GM19397 (cell line): ENCODE measurements at regions not wholly inside any gene's neighbourhood (a gene's known extent, or its start where the extent isn't known, plus 50 kb on each side); places are given as distances from the start of the nearest gene placed in this dataset.
"Not testable (repeated sequence)": the region's sequence is repeated elsewhere in the genome, so short reads cannot be mapped to it uniquely, and the experiment has no call there.

ENCODE experiments used
- ATAC-seq: cut with Tn5 transposase; IDR thresholded peaks from one replicate; pipeline ENCODE4 v1.9.1; 2021; ENCODE audit warnings: mild to moderate bottlenecking, moderate library complexity; ENCODE audit not compliant: unreplicated experiment

DNA sequence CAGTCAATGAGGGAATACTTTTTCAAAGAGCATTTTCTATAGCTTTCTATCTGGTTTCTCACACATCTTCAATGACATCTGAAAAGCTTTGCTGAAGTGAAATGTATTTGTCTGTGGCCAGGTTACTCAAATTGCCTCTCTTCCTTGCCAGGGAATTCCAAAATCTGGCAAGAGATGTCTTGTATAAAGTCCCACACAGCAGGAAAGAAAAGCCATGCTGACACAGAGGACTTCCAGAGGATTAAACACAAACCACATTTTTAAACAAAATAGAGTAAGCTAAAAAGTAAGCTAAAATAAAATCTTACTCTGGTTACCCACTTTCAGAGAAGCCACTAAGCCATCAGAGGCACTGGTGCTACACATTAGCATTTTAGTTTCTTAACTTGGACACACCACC lies 93.1 kb upstream of the BCAR3 start:
- no peak for ATAC-seq

DNA sequence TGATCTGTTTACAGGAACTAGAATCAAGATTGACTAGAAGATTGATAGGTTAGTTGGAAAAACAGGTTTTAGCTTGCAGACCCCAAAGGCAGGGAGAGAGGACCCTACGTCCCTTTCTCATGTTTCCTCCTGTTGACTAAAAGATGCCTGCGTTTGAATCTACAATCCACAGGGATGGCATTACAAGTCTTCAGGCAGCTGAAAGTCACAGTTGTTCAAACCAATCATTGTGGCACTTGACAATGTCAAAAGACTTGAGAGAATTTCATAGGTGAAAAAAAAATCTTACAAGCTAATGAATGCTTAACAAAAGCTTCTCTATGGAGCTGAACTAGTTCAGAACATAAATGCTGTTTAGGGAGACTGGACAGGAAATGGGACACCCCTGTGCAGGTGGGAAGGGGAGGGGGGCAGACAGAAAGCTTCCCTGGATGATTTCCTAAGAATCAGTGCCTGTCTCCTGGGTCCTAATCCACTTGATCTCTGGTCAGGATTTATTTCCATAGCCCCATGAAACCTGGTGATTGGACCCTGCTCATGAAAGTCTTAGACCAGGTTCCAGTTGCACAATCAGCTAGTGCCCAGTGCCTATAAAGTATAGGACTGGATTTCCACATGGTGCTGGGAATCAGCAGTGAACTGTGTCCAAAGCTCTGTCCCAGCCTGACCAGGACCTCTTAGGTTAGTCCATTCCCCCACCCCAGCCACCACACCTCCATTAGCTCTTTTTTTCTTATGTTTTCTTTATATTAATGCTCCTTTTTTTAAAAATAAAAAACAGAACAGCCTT lies 91.6 kb upstream of the BCAR3 start:
- ATAC-seq = no peak

DNA sequence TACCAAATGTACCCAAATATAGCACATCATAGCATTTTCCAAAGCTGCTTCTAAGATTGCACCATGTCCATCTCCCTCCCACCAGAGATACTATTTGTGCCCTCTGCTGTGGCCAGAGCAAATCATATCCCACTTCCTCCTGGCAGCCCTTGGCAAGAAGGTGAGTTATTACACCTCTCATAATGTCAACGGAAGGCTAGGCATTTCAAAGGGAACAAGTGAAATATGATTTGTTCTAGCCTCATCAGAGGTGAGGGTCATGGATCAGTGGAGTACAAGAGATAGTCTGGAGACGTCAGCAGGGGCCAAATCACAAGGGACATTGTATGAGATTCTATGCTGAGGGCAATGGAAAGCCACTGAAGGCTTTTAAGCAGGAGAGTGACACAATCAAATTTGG lies 90.2 kb upstream of the BCAR3 start:
- ATAC-seq = no peak

DNA sequence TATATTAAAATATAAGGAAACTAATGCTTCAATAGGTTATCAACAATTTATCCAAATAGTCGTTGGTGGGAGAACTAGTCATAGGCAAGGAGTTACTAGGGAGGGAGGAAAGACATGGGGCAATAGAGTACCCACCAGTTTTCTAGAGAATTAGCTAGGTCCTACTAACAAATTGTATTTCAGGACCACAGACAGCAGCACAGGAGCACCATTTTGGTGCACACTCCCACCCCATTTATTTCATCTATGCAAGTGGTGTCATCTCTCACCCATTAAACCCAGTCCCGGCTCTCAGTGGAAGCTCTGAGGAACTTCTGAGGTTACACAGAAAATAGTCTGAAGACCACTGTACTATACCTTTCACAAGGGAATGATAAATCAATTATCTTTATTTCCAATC lies 89.0 kb upstream of the BCAR3 start:
- no peak for ATAC-seq

DNA sequence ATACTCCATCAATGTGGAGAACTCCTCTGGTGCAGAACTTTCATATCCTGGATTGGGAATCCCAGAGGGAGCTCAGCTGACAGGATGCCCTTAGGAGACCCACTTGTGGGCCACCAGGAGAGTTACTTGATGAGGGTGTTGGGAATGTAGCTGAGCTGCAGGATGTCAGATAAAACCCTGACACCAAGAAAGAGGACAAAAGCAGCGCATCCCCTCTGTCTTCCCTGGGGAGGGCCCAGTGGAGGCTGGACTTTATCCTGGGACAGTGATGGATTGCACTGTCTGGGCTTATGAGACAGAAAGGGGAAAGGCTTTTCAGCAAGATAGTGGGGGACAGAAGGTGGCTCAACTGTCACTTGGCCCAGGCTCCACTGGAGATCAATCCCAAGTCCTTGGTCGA lies 88.1 kb upstream of the BCAR3 start:
- no peak for ATAC-seq

DNA sequence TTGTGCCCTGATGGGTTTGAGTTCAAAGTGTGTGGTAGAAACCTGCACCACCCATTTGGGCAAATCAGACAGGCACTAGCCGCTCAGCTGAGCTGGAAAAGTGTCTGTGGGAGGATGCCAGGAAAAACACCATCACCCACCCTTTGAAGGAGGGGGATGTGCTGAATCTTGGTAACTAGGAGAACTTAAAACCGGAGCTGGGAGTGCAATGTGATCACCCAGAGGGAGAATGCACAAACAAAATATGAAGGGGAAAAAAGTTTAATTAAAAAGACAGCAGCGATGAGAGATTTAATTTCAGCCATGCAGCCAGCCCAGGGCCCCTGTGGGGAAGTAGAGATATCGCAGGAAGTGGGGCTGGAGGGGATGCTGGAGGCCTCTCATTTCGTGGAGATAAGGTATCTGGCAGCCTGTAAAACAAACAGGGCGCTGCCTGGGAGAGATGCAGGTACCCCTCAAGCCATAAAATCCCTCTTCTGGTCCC lies 86.8 kb upstream of the BCAR3 start:
- ATAC-seq = no peak

DNA sequence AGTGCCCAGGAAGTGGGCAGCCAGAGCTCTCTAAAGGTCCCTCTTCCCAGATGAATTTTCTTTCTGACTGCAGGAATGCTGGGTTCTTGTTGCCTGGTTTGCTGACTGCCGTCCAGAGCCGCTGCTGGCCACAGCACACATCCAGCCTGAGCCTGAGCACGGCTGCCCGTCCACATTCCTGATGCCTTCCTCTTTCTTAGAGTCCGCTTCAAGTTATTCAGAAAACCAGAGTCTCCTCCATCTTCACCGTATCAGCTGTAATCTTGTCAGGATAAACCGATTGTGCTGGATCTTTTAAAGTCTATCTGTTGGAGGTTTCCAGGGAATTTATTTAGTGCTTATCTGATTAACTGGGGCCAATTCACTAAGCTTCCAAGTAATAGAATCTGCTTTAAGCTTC lies 84.8 kb upstream of the BCAR3 start:
- ATAC-seq = no peak

DNA sequence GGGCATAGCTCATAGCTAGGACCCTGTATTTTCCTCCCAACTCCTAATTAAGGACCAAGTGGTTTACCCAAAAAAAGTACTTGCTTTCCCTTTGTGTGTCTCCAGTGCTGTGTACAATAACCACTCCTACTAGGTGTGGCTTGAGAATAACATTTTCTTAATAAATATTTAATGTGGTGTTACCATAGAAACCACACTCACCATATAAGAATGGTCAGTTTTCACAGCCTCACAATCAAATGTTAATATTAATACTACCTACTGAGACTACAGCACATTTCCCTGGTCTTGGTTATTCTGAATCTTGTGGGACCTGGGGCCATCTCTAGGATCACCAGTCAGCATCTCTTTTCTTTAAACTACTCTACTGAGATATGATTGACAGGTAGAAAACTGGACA lies 83.5 kb upstream of the BCAR3 start:
- no peak for ATAC-seq

DNA sequence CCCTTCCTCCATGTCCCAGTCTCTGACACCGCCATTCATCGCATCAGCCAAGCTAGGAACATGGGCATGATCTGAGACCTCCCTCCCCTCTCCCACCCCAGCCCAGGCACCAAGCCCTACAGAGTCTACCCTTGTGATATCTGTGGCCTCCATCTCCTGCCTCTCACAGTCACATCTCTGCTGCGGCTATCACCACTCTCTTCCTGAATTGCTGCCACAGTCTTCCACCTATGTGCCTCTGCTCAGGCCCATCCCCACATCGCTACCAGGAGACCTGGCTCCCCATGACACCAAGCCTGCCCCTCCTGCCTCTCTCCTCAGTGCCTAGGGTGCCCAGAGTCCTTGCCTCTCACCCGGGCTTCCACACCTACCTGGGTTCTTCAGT lies 82.7 kb upstream of the BCAR3 start:
- ATAC-seq = no peak

DNA sequence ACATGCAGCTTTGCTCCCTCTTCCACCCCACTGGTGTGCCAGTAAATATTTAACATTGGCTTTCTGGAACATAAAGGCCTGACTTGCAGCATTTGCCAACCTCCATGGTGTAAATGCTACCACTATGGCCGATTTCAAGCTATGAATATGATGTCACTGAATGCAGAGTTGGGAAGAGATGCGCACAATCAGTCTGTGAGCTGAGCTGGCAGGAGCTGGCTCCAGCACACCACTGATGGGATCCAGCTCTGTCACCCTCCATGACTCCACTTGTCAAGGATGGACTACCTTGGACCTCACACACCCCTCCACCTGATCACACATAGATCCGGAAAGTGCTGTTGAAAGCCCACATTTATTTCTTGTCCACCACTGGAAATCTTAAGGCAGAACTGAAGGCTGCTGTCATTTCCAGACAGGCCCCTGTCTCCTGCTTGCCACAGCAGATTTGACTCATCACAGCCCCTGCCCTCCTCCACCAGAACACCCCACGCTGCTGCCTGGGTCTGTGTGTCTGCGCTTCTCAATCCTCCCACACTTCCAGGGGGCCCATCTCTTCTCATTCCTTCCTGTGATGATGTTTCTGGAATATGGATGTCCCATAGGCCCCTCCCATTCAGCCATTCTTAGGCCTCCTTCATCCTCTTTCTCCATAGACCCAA lies 82.2 kb upstream of the BCAR3 start:
- ATAC-seq = no peak

DNA sequence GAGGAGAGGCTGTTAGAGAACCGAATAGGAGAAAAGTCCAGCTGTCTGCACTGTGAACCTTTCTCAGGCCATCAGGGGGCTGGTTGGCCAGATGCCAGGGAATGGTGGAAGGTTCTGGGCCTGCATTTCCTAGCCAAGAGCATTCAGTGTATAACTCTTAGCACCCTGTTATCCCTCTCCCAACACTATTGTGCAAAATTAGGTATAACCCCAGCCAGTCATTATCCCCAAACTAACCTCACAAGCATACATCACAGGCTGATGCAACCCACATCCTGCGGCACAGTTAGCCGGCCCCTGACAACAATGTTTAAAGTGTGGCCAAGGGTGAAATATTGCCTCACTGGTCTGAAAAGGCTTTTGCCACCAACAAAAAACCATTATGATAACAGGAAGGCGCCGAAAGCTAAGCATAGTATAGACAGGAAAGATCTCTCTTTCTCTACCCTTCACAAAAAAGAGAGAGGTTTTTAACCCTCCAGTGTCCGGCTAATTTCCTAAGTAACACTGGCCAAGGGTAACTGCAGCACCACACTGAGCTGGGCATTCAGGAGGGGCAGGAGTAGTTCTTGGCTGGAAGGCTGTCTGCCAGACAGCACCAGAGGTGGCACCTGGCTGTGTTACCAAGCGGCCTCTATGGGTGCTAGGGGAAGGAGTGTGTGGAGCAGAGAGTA lies 77.3 kb upstream of the BCAR3 start:
- ATAC-seq = no peak

DNA sequence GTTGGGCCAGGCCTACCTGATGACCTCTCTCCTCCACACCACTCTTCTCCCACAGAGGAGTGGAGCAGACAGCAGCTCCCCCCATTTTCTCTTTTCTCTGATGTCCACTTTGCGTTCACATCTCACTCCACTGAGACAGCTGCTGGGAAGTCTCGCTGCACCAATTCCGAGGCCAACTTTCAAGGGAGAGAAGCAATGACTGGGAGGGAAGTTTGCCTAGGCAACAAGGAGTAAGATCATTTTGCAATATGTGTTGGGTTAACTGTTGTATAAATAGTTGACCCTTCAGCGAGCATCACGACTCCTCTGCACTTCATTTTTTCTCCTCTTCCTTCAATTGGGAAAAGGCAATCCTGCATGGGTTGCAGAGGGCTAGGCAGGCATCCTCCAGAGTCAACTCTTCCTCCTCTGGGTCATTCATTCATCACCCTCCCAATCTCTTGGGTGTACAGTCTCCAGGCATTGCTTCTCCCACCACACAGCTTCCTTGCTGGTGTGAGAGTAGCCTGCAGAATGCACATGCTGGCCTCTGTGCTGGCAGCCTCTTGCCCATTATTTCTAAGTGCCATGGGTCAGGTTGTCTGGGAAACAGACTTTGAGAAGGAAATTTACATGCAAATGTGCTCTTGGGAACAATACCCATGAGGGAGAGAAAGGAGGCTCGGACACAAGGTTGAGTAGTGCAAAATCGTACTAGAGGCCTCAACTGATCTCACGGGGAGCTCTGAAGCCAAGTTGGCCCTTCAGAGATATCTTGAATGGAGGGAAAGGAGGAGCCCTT lies 75.8 kb upstream of the BCAR3 start:
- no peak for ATAC-seq

DNA sequence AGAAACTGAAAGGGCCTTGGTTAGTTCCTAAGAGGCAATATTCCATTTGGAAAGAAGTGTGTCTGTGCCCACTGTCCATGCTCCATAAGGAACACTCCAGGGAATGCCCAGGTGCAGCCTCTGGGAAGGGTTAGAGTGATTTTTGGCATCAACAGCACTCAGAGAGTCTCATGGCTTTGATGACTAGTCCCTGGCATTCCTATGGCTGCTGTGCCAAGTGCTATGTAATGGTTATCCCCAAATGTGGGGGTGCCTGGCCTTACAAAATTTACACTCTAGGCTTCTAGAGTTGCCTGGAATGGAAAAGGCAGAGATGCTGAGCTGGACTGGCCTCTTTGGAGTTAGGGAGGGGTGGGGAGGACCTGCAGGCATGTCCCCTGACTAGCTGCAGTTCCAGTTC lies 75.0 kb upstream of the BCAR3 start:
- ATAC-seq = no peak

DNA sequence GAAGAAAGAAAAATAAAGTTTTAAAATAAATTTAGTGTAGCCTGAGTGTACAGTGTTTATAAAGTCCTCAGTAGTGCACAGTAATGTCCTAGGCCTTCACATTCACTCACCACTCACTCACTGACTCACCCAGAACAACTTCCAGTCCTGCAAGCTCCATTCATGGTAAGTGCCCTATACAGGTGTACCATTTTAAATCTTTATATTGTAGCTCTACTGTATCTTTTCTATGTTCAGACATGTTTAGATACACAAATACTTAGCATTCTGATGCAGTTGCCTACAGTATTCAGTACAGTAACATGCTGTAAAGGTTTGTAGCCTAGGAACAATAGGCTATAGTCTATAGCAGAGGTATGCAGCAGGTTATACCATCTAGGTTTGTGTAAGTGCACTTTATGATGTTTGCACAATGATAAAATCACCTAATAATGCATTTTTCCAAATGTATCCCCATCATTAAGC lies 73.6 kb upstream of the BCAR3 start:
- not testable (repeated sequence) for ATAC-seq

DNA sequence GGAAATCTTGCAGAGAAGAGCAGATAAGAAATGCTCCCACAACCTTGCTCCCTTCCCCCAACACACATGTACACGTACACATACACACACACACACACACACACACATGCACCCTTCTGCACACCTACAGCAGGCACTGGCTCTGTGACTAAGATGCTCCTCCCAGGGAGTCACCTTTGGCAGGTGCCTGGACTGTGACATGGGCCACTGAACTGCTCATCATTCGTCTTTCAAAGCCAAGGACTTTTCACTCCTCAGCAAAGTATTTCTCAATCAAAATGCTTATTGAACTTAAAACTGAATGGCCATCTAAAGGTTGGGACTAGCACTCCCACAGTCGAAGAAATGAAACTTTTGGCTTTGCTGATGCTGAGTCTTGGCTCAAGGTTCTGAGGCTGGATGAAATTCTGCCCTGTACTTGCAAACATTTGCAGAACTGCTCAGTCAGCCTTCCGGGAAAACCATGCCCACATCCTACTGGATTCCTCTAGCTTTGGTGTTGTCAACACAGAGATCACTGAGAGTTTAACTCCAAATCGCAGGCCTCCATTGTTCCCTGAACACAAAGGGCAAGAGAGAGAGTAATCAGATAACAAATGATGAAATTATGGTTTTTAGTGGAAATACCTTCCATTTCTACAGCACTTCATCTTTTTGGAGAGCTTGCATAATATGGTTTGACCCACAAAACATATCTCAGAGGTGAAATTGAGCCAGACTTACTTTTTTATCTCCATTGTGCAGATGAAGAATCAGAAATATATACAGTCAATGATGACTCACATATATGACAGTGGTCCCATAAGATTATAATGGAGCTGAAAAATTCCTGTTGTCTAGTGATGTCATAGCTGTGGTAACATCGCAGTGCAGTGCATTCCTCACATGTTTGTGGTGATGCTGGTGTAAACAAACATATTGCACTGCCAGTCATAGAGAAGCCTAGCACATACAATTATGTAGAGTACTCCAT lies 72.4 kb upstream of the BCAR3 start:
- no peak for ATAC-seq

DNA sequence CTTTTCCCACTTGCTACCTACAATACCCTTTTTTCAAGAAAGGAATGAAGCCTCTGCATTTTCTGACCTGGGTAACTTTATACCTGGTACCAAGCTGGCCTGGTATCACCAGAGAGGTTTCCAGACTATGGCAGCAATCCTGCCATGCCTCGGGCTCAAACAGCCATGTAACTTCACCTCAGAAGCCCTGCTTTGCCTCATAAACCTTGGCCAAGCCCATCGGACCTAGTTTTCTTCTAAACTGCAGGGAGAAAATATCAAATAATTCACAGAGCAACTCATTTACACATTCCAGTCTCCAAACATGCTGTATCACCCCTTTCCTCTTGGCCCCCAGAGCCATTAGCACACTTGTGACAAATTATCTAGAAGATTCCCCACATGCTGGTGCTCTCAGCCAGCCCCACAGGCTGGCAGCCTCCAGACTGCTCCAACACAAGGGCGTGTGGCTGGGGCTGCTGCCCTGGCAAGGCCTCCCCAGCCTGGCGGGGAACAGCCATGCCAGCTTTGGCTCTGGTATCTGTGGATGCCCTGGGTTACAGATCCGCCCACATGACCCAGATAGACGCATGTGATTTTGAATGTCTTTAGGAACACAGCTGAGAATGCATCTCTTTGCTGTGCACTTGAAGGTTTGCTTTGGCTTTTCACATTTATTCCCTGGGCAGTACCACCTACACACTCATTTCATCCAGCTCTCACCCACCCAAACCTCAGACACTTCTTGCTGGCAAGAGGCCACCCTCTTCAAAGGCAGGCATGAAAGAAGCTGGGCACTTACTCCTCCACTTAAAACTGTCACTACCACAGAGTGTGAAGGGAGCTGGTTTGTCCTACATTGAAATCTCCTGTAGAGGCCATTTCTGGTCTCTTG lies 70.0 kb upstream of the BCAR3 start:
- no peak for ATAC-seq

DNA sequence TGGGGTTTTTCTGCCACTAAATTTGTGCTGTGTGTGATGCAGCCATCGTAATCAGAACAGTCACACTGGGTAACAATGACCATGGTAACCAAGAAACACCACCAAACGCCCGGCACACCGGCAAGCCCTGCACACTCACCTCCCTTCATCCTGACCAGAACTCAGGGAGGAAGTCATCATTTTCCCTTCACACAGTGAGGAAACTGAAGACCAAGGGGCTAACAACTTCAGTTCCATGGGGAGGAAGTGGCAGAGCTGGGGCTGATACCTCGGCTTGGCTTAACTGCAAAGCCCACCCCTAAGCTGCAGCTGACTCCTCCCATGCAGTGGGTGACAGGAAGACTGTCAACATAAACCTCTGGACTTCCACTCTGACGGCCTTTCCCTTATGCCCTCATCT lies 69.3 kb upstream of the BCAR3 start:
- ATAC-seq = no peak

DNA sequence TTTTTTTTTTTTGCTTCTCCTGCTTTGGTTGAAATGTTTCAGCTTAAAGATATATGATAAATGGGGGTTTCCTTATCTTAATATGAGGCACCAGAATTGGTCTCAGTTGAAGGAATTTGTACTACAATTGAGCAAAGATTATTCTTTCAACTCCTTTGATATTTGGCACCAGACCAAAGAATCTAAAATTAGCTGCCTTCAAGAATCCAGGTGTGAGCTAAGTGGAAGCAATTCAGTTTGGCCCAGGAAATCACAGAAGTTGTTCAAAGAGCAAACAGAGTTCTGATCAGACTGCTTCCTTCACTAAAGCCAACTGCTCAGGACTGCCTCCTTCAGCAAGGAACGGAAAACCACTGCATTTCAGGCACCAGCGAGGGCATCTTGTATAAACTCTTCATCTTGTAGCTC lies 68.3 kb upstream of the BCAR3 start:
- no peak for ATAC-seq

DNA sequence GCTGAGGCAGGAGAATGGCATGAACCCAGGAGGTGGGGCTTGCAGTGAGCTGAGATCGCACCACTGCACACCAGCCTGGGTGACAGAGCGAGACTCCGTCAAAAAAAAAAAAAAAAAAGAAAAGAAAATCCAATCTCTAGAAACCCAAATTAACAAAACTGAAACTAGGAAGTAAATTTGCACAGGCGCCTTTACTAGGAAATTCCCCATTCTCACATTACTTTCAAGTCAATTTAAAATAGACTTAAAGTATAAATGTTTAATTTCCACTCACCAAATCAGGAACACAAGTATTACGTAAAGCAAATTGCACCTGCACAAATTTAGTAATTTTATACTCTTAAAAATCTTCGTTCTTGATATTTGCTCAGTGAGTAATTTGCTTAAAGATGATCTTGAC lies 67.8 kb upstream of the BCAR3 start:
- no peak for ATAC-seq
